ENCODE measurements at regions not wholly inside any gene's neighbourhood (a gene's known extent, or its start where the extent isn't known, plus 50 kb on each side); places are given as distances from the start of the nearest gene placed in this dataset.

GRCh38 chr22:44438056-44438455, 60.0 kb downstream of the RTL6 start:
- no peak for TF ChIP-seq CTCF (IDR thresholded peaks at IDR 0.05; ENCODE audit: insufficient read depth, missing control alignments)
- DNase-seq (ENCODE audit: insufficient read length, low spot score) (no peak), FAIRE-seq (no peak)

DNA sequence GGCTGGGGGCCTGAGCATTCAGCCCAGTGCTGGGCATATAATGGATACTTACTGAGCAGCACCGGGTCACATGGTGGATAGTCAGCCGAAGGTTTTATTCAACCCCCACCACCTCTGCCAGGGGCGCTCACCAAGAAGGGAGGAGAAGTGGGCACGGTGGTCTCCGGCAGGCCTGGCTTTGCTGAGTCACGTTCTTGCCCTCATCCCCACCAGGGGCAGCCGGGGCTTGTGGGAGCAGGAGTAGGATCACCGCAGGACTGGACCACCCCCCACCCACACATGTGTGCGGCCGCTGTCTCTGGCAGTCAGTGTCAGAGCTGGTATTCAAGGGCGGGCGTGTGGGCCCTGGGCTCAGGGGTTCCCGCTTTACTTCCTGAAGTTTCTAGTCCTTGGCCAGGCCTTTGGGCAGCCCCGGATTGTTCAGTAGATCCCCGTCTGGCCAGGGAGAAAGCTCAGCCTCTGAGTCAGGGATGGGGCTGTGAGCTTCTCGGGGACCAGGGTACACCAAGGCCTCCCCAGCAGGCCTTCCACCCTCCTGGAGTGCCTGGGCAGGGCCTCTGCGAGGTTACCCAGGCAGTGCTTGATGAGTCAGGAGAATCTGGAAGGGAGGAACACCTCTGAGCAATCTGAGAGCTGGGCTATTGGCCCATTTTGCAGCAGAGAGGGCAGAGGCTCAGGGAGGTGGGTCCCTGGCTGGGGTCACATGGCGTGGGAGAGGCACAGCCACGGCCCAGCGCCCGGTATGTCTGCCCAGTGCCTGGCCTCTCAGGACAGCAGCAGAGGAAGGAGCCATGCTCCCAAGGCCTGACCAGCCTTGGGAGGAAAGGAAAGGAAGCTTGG, 60.6 kb downstream of the RTL6 start:
- DNase-seq (ENCODE audit: insufficient read length, low spot score) (no peak), FAIRE-seq (no peak)
- TF ChIP-seq CTCF (IDR thresholded peaks at IDR 0.05; ENCODE audit: insufficient read depth, missing control alignments), result no peak

DNA sequence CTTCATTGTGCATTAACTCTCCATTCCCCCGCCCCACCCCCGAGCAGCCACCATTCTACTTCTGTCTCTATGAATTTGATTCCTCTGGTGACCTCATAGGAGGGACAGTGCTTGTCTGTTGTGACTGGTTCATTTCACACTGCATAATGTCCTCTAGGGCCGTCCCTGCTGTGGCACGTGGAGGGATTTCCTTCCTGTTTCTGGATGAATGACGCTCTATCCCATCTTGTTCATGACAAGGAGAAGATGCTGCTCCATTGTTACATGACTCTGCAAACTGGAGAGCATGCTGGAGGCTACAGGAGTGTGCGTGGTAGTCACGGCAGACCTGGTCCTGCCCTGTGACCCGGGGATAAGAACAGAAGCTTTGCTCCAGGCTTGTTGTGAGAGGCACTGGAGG, 61.3 kb downstream of the RTL6 start:
- no peak for DNase-seq (ENCODE audit: insufficient read length, low spot score)
- no peak for FAIRE-seq
- no peak for TF ChIP-seq CTCF (IDR thresholded peaks at IDR 0.05; ENCODE audit: insufficient read depth, missing control alignments)

DNA sequence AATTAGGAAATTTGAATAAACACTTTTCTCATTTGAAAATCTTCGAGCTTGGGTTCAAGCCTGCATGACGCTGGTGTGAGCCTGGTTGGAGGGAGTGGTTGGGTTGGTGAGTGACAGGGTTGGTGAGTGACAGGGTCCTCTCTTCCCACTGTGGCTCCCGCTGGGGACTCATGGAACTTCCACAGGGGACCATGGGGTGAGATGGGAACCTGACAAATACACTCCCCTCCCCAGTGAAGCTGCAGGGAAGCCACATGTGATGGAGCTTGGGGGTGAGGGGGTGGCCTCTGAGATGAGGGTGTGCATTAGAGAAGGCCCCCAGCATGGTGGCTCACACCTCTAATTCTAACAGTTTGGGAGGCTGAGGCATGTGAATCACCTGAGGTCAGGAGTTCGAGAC, 66.8 kb downstream of the RTL6 start:
- no peak for DNase-seq (ENCODE audit: insufficient read length, low spot score)
- no peak for TF ChIP-seq CTCF (IDR thresholded peaks at IDR 0.05; ENCODE audit: insufficient read depth, missing control alignments)
- no peak for FAIRE-seq

DNA sequence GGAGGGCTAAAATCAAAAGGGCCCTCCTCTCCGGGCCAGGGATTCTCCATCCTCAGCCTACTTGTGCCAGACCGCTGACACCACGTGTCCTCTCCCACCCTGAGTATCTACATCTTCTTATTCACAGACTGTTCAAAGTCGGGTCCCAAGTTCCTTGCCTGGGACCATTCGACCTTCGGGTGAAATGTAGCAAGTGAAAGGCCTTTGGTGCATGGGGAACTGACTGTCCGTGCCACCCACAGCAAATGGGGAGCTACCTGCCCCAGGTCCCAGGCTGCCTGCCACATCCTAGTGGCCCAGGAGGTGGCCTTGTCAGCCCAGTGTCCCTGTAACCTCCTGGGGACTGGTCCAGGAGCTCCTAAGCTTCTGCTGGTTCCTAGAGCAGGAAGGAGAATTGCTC, 67.3 kb downstream of the RTL6 start:
- FAIRE-seq (no peak), DNase-seq (ENCODE audit: insufficient read length, low spot score) (no peak)

DNA sequence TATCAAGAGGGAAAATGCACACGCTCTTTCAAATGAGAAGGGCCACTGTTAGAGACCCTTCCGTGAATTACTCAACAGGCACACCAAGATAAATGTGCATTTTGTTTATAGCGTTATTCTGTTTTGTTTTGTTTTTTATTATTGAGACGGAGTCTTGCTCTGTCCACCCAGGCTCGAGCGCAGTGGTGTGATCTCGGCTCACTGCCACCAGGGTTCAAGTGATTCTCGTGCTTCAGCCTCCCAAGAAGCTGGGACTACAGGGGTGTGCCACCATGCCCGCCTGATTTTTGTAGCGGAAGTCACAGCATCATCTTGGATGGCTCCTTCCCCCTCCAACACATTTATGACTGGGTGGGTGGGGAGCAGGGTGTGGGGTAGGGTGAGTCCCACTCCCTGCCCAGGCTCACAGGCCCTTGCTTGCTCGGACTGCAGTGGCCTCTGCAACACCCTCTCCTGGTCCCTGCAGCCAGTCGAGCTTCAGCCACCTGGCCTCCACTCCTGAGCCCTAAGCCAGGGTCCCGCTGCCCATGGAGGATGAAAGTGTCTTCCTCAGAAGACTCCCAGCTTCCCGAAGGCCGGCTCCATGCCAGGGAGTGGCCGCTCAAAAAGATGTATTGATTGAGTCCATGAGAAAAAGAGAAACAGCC, 68.0 kb downstream of the RTL6 start:
- DNase-seq (ENCODE audit: insufficient read length, low spot score) (no peak), FAIRE-seq (no peak)
- no peak for TF ChIP-seq CTCF (IDR thresholded peaks at IDR 0.05; ENCODE audit: insufficient read depth, missing control alignments)

More for the DNA sequence above, 67.3 kb downstream of the RTL6 start:
- TF ChIP-seq CTCF (IDR thresholded peaks at IDR 0.05; ENCODE audit: insufficient read depth, missing control alignments), result no peak

Measured in D721Med (cell line).